ENCODE measurements at regions not wholly inside any gene's neighbourhood (a gene's known extent, or its start where the extent isn't known, plus 50 kb on each side); places are given as distances from the start of the nearest gene placed in this dataset.

DNA sequence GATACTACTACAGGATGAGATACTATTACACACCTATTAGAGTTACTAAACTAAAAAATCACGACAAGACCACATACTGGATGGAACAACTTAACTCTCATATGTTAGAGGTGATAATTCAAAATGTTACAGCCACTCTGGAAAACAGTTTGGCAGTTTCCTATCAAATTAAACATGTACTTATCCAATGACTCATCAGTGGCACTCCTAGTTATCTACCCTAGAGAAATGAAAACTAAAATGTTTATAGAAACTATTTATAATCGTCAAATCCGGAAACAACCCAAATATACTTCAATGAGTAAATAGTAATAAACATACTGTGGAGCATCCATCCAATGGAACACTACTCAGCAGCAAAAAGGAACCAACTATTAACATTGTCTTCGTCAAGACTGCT, 137.0 kb upstream of the RBBP8 start:
- H3K36me3 ChIP-seq (replicated peaks in 1 of 2; ENCODE audit: insufficient read depth in 1 of 2, low read depth in 2 of 2): no peaks in the 10 kb centered on the region
- intact Hi-C loops (cut with DNase I): no loop called here
- no peaks in the 10 kb centered on the region for H3K9me3 ChIP-seq
- H3K4me3 ChIP-seq: no peak overlapping the region
- WGBS, 2 donors: 62 to 70% methylated on average over 4 of the region's 4 CpGs
- H3K4me1 ChIP-seq: no peaks in the 10 kb centered on the region
- H3K27me3 ChIP-seq: no peaks in the 10 kb centered on the region
- DNase-seq (no peak), ATAC-seq (no peak)
- no peak overlapping the region for H3K27ac ChIP-seq
- no peak for TF ChIP-seq POLR2A (IDR thresholded peaks at IDR 0.05)
- no peak for TF ChIP-seq CTCF (IDR thresholded peaks at IDR 0.05)

DNA sequence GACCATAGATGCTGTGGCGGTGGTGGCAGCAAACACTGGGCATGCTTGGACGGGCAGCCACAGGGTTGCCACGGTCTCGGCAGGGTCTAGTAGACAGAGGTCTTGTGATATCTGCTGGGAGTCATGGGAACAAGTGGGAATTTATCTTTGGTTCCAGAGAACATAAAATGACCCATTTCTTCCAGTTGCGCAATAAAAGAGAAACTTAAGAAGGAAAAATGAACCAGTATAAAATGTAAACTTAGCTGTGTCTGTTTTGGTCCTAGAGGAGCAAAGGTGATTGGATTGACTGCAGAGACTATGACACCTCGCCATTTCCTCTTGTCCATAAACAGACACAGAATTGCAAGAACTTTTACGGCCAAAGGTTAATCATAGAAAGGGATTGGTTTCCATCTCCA, 132.6 kb upstream of the RBBP8 start:
- no peaks in the 10 kb centered on the region for H3K4me1 ChIP-seq
- 72 to 77% methylated on average over 7 of the region's 7 CpGs for WGBS, 2 donors
- intact Hi-C loops (cut with DNase I): no loop called here
- TF ChIP-seq CTCF (IDR thresholded peaks at IDR 0.05): no peak
- no peak for TF ChIP-seq POLR2A (IDR thresholded peaks at IDR 0.05)
- H3K27me3 ChIP-seq: no peaks in the 10 kb centered on the region
- H3K27ac ChIP-seq: no peak overlapping the region
- DNase-seq (no peak), ATAC-seq (no peak)
- no peaks in the 10 kb centered on the region for H3K9me3 ChIP-seq
- H3K36me3 ChIP-seq (replicated peaks in 1 of 2; ENCODE audit: insufficient read depth in 1 of 2, low read depth in 2 of 2): no peaks in the 10 kb centered on the region
- no peak overlapping the region for H3K4me3 ChIP-seq

DNA sequence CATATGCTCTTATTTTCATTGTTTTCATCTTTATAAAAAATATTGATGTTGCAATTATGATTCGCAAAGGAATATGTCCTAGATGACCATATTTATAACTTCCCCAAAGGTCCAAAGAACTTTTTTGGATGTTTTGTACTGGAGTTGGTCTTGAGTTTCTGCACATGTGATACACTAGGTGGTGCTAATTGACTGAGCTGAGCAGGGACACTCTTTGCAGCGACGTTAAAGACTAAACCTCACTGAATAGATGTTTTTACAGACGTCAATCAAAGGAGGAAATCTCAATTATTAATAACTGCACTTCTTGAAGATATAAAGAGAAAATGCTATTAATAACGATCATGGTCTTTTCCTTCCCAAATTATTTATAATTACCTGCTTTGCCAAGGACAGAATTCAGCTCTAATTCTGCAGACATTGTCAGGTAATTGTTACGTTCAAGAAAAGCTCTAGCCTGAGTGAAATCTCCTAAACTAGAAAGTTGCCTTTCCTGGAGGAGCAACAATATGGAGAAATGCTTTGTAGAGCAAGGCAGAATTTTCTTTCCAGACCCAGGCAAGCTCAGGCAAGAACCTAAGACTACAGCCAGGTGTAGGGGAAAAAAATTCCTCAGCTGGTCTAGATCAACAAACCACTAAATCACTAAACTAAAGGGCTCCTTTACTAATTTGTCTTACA, 119.3 kb upstream of the RBBP8 start:
- H3K4me1 ChIP-seq: no peaks in the 10 kb centered on the region
- no peaks in the 10 kb centered on the region for H3K27me3 ChIP-seq
- no peak overlapping the region for H3K4me3 ChIP-seq
- WGBS, 2 donors: 10 to 14% methylated on average over 6 of the region's 6 CpGs
- no peaks in the 10 kb centered on the region for H3K9me3 ChIP-seq
- DNase-seq (peak in 3 of 4 donors; percentile 16 to 26 (median 21)), ATAC-seq (peak; percentile 33)
- no peak overlapping the region for H3K27ac ChIP-seq
- TF ChIP-seq CTCF (IDR thresholded peaks at IDR 0.05) (peak; percentile 27 to 75 (median 68)), POLR2A (IDR thresholded peaks at IDR 0.05) (no peak)
- no peaks in the 10 kb centered on the region for H3K36me3 ChIP-seq (replicated peaks in 1 of 2; ENCODE audit: insufficient read depth in 1 of 2, low read depth in 2 of 2)
- intact Hi-C loops (cut with DNase I): loop anchor here (10.0 kb wide), 1 partner anchor 171 kb away; no protein-coding TSS in a partner anchor

DNA sequence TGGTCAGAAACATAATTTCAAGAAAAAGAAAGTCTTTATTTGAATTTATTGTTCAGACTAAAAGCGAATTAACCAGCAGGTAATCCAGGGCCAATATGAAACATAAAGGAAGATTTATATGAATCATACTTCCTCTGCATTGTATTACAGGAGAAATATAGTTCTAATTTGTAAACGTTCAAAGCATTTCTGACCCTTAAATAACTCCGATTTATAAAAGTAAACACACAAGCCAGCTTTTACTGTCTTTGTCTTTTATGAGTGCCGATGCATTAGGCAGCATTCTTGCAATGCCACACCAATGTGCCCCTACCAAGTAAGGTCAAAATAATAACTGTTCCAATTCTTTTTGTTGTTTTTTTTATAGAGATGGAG, 118.8 kb upstream of the RBBP8 start:
- Histone ChIP-seq H3K4me1 (no peaks in the 10 kb centered on the region), H3K9me3 (no peaks in the 10 kb centered on the region), H3K27ac (no peak overlapping the region), H3K27me3 (no peaks in the 10 kb centered on the region), H3K4me3 (no peak overlapping the region), H3K36me3 (replicated peaks in 1 of 2; ENCODE audit: insufficient read depth in 1 of 2, low read depth in 2 of 2) (no peaks in the 10 kb centered on the region)
- intact Hi-C loops (cut with DNase I): loop anchor here (10.0 kb wide), 1 partner anchor 170 kb away; no protein-coding TSS in a partner anchor
- no peak for TF ChIP-seq CTCF (IDR thresholded peaks at IDR 0.05)
- no peak for TF ChIP-seq POLR2A (IDR thresholded peaks at IDR 0.05)
- ATAC-seq: no peak
- no peak for DNase-seq
- WGBS, 2 donors: 50 to 51% methylated on average over 4 of the region's 4 CpGs

Measured in body of pancreas (tissue), 4 donors.